Spleen (tissue), 7 donors: ENCODE measurements at regions not wholly inside any gene's neighbourhood (a gene's known extent, or its start where the extent isn't known, plus 50 kb on each side); places are given as distances from the start of the nearest gene placed in this dataset.

Experiments
- POLR2A ChIP-seq, 3 donors: fragments of 450-650 bp; IDR thresholded peaks; one replicate each; pipeline ENCODE4 v1.5.1; 2017; ENCODE audit warnings: antibody characterized with exemption in 3 of 3, mild to moderate bottlenecking in 1 of 3
- POLR2AphosphoS5 ChIP-seq, 3 donors: sonication (generic); formaldehyde crosslinking; IDR thresholded peaks; one replicate each; pipeline ENCODE4 v1.5.1; 2017; ENCODE audit warnings: antibody characterized with exemption in 3 of 3
- TF ChIP-seq, protein P1 (sequence below), 11 experiments: fragments of 200-600 bp in 7 of 11; fragments of 450-650 bp in 4 of 11; sonication (generic) in 4 of 11; IDR thresholded peaks in 8 of 11; conservative IDR thresholded peaks in 3 of 11; 1 replicate in 7 of 11; 2 replicates in 4 of 11; pipeline versions ENCODE4 v1.4.0 to v1.8.0; 2016 to 2021; ENCODE audit warnings: antibody characterized with exemption in 11 of 11, inconsistent platforms in 4 of 11, mild to moderate bottlenecking in 1 of 11
- donor health status: DM: no; HTN: no; CAD: no; lungs with moderate emphysema.
- donor health status: DM: no; HTN: no; CAD: no.
- donor health status: DM: no; HTN: no; CAD: no.

DNA sequence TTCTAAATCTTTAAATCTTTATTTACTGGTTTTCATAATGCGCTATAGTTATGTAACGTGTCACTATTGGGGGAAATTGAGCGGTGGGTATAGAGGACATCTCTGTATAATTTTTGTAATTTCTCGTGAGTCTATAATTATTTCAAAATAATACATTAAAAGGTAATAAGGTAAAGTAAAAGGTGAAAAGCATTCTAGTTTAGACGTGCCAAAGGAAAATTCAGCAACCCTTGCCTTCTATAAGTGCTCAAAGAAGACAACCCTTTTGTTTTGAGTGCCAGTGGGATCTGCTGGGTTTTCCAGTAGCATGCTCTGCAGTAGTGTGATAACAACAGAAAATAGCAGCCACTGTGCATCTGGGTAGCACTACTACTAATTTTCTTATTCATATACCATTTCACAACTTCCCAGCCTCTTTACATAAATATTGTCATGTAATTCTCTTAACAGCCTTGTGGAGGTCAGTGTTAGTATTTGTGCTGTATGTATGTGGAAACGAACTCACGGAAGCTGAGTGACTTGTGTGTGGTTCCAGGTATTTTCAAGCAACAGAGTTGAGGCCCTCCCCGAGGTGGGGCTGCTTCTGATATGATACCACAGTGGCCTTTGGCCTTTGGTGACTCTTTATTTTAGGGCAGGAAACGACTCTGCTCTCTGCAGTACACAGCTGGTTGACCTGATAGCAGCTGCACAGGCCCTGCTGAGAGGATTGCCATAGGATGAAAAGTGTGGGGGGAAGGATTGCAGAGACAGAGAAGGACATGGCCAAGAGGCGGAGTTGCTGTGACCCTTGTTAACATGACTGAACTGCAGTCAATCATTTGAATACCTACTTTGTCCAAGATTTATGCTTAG, 104.5 kb downstream of the TDRD15 start:
- TF ChIP-seq, protein P1, sequence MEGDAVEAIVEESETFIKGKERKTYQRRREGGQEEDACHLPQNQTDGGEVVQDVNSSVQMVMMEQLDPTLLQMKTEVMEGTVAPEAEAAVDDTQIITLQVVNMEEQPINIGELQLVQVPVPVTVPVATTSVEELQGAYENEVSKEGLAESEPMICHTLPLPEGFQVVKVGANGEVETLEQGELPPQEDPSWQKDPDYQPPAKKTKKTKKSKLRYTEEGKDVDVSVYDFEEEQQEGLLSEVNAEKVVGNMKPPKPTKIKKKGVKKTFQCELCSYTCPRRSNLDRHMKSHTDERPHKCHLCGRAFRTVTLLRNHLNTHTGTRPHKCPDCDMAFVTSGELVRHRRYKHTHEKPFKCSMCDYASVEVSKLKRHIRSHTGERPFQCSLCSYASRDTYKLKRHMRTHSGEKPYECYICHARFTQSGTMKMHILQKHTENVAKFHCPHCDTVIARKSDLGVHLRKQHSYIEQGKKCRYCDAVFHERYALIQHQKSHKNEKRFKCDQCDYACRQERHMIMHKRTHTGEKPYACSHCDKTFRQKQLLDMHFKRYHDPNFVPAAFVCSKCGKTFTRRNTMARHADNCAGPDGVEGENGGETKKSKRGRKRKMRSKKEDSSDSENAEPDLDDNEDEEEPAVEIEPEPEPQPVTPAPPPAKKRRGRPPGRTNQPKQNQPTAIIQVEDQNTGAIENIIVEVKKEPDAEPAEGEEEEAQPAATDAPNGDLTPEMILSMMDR (IDR thresholded peaks at IDR 0.05 in 8 of 11, conservative IDR thresholded peaks at IDR 0.05 in 3 of 11) = no peak
- no peak for TF ChIP-seq POLR2A (IDR thresholded peaks at IDR 0.05)
- TF ChIP-seq POLR2AphosphoS5 (IDR thresholded peaks at IDR 0.05) = no peak
